K562 (cell line): ENCODE measurements at regions not wholly inside any gene's neighbourhood (a gene's known extent, or its start where the extent isn't known, plus 50 kb on each side); places are given as distances from the start of the nearest gene placed in this dataset.

Source experiments
- ATF7 ChIP-seq: fragments of 450-650 bp; IDR thresholded peaks from 2 replicates; pipeline ENCODE4 v1.7.1; 2014; ENCODE audit warnings: mild to moderate bottlenecking, moderate library complexity
- CTCF ChIP-seq, 3 experiments: IDR thresholded peaks in 2 of 3; conservative IDR thresholded peaks in 1 of 3; 2 replicates each; pipeline ENCODE4 v1.5.1; 2011 to 2012; ENCODE audit warnings: low read length in 3 of 3, mild to moderate bottlenecking in 3 of 3, control low read depth in 2 of 3, improper control_type of control experiment in 1 of 3, inconsistent platforms in 1 of 3, low read depth in 1 of 3, mixed read lengths in 1 of 3, moderate library complexity in 1 of 3; ENCODE audit not compliant: insufficient read depth in 2 of 3
- E2F1 ChIP-seq: sonication (generic); formaldehyde crosslinking; IDR thresholded peaks from 2 replicates; pipeline ENCODE4 v1.8.1; 2023; ENCODE audit warnings: mild to moderate bottlenecking, missing genetic modification reagents, moderate library complexity
- EP300 ChIP-seq: IDR thresholded peaks from 2 replicates; pipeline ENCODE4 v1.6.1; 2012; ENCODE audit warnings: low read length, improper control_type of control experiment
- JUNB ChIP-seq: fragments of 450-650 bp; formaldehyde crosslinking; conservative IDR thresholded peaks from 2 replicates; pipeline ENCODE4 v1.4.0; 2020; ENCODE audit warnings: mild to moderate bottlenecking
- RBFOX2 ChIP-seq: fragments of 200-400 bp; formaldehyde crosslinking; IDR thresholded peaks from 2 replicates; pipeline ENCODE4 v1.6.1; 2017; ENCODE audit warnings: low read depth, mild to moderate bottlenecking, low read length, moderate library complexity
- RCOR1 ChIP-seq, 2 experiments: IDR thresholded peaks; 2 replicates each; pipeline ENCODE4 v1.6.1; 2012; ENCODE audit warnings: low read depth in 2 of 2, low read length in 2 of 2, borderline replicate concordance in 1 of 2, improper control_type of control experiment in 1 of 2
- SMC3 ChIP-seq: conservative IDR thresholded peaks from 2 replicates; pipeline ENCODE4 v1.6.1; 2011; ENCODE audit warnings: low read depth, low read length, improper control_type of control experiment; ENCODE audit not compliant: insufficient read depth
- TGIF2 ChIP-seq: sonication (generic); formaldehyde crosslinking; IDR thresholded peaks from 2 replicates; pipeline ENCODE4 v1.8.1; 2022; ENCODE audit warnings: mild to moderate bottlenecking, missing genetic modification reagents, moderate library complexity

GRCh38 chr11:79720115-79720514, 279.3 kb upstream of the TENM4 start:
- TF ChIP-seq JUNB (CRISPR knock-in tag) (no peak), ATF7 (no peak), EP300 (no peak), CTCF (IDR thresholded peaks at IDR 0.05 in 2 of 3, conservative IDR thresholded peaks at IDR 0.05 in 1 of 3; ENCODE audit: insufficient read depth in 2 of 3, low read depth in 1 of 3, low read length in 3 of 3) (no peak), E2F1 (CRISPR knock-in tag) (no peak), SMC3 (no peak), RBFOX2 (no peak), TGIF2 (CRISPR knock-in tag) (no peak), RCOR1 (IDR thresholded peaks at IDR 0.05; ENCODE audit: borderline replicate concordance in 1 of 2, low read depth in 2 of 2, low read length in 2 of 2) (no peak)
